ENCODE measurements at regions not wholly inside any gene's neighbourhood (a gene's known extent, or its start where the extent isn't known, plus 50 kb on each side); places are given as distances from the start of the nearest gene placed in this dataset.

DNA sequence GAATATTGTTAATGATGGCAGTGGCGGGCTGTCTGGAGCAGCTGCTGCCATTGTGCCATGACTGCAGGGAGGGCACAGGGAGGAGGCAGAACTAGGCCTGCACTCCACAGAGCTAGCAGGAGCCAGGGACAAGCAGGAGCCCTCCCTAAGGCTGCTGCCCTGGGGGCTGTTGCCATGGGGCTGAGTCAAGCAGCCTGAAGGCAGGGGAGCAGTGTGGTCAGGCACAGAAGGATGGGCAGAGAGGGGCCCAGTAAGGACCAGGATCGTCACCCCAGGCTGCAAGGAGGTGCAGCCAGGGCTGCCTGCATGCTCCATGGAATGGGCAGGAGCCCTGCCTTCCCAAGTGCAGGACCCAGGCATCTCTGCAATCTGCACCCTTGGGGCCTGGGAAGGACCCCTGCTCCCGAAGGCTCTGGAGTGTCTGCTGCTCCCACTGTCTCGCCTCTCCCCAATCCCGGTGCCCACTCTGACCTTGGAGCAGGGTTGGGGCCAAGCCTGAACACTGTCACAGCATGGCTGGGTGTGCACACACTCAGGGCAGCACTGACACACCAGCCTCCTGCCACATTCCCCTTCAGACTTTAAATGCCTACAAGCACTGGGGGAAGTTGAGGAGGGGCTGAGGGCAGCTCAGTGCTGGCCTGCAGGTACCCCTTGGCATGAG lies 98.3 kb upstream of the GALNTL6 start:
- 0% methylated on average over 5 of the region's 5 CpGs for WGBS (ENCODE audit: insufficient coverage, low coverage, missing lambda C conversion rate)
- ATAC-seq = no peak
- in situ Hi-C loops (cut with MboI) (no loop called here), intact Hi-C loops (cut with micrococcal nuclease) (no loop called here)
- Histone ChIP-seq H3K4me3 (no peak overlapping the region), H3K9ac (ENCODE audit: insufficient read depth in 1 of 2, low read depth in 2 of 2, low read length in 2 of 2) (no peak overlapping the region), H3K4me1 (replicated peaks in 1 of 2; ENCODE audit: control insufficient read depth in 2 of 2, insufficient read depth in 2 of 2, low read length in 2 of 2) (no peaks in the 10 kb centered on the region), H2AFZ (ENCODE audit: low read depth, low read length) (no peak overlapping the region), H3K9me1 (ENCODE audit: control insufficient read depth, insufficient read depth, low read length) (no peaks in the 10 kb centered on the region), H3K27me3 (ENCODE audit: control insufficient read depth in 2 of 2, insufficient read depth in 2 of 2, low read length in 2 of 2) (no peaks in the 10 kb centered on the region), H3K79me2 (ENCODE audit: control insufficient read depth, insufficient read depth, low read length) (no peaks in the 10 kb centered on the region), H3K36me3 (ENCODE audit: control insufficient read depth, insufficient read depth, low read length) (no peaks in the 10 kb centered on the region), H3K27ac (ENCODE audit: extremely low read depth, low read depth, low read length) (no peak overlapping the region), H4K20me1 (replicated peaks; ENCODE audit: control insufficient read depth, insufficient read depth, low read length) (no peaks in the 10 kb centered on the region), H3K4me2 (ENCODE audit: insufficient read depth, low read length) (no peak overlapping the region), H3K9me3 (replicated peaks; ENCODE audit: control insufficient read depth, insufficient read depth, low read depth, low read length) (no peaks in the 10 kb centered on the region)
- ChIA-PET POLR2A (no interaction called here), CTCF (ENCODE audit: low intra/inter-chr PET ratio) (no interaction called here)
- DNase-seq (ENCODE audit: extremely low read depth in 1 of 4, low spot score in 3 of 4) = no peak
- no TSS peak for BruUV-seq (replicated peaks)
- FAIRE-seq = no peak
- TF ChIP-seq SMC3 (conservative IDR thresholded peaks at IDR 0.05; ENCODE audit: insufficient read depth, low read depth, low read length) = no peak
- no peak for TF ChIP-seq TEAD4 (IDR thresholded peaks at IDR 0.05; ENCODE audit: low read length)
- TF ChIP-seq TEAD4 (CRISPR knock-in tag; IDR thresholded peaks at IDR 0.05; ENCODE audit: borderline replicate concordance) = no peak
- TF ChIP-seq ARID1B (IDR thresholded peaks at IDR 0.05) = no peak
- no peak for TF ChIP-seq BRCA1 (IDR thresholded peaks at IDR 0.05)
- TF ChIP-seq BRCA1 (CRISPR knock-in tag; IDR thresholded peaks at IDR 0.05) = no peak
- TF ChIP-seq ZZZ3 (IDR thresholded peaks at IDR 0.05) = no peak
- TF ChIP-seq ZFPM2 (CRISPR knock-in tag; IDR thresholded peaks at IDR 0.05) = no peak
- TF ChIP-seq PHF21A (IDR thresholded peaks at IDR 0.05; ENCODE audit: borderline replicate concordance, low read depth) = no peak
- no peak for TF ChIP-seq SRSF3 (IDR thresholded peaks at IDR 0.05; ENCODE audit: insufficient read depth, low read length)
- TF ChIP-seq ZNF444 (CRISPR knock-in tag; IDR thresholded peaks at IDR 0.05) = no peak
- TF ChIP-seq ATF7 (IDR thresholded peaks at IDR 0.05) = no peak
- no peak for TF ChIP-seq MAFF (IDR thresholded peaks at IDR 0.05; ENCODE audit: low read length)
- TF ChIP-seq MCM3 (IDR thresholded peaks at IDR 0.05) = no peak
- TF ChIP-seq NRF1 (conservative IDR thresholded peaks at IDR 0.05 in 1 of 2, IDR thresholded peaks at IDR 0.05 in 1 of 2) = no peak
- TF ChIP-seq, protein P1, sequence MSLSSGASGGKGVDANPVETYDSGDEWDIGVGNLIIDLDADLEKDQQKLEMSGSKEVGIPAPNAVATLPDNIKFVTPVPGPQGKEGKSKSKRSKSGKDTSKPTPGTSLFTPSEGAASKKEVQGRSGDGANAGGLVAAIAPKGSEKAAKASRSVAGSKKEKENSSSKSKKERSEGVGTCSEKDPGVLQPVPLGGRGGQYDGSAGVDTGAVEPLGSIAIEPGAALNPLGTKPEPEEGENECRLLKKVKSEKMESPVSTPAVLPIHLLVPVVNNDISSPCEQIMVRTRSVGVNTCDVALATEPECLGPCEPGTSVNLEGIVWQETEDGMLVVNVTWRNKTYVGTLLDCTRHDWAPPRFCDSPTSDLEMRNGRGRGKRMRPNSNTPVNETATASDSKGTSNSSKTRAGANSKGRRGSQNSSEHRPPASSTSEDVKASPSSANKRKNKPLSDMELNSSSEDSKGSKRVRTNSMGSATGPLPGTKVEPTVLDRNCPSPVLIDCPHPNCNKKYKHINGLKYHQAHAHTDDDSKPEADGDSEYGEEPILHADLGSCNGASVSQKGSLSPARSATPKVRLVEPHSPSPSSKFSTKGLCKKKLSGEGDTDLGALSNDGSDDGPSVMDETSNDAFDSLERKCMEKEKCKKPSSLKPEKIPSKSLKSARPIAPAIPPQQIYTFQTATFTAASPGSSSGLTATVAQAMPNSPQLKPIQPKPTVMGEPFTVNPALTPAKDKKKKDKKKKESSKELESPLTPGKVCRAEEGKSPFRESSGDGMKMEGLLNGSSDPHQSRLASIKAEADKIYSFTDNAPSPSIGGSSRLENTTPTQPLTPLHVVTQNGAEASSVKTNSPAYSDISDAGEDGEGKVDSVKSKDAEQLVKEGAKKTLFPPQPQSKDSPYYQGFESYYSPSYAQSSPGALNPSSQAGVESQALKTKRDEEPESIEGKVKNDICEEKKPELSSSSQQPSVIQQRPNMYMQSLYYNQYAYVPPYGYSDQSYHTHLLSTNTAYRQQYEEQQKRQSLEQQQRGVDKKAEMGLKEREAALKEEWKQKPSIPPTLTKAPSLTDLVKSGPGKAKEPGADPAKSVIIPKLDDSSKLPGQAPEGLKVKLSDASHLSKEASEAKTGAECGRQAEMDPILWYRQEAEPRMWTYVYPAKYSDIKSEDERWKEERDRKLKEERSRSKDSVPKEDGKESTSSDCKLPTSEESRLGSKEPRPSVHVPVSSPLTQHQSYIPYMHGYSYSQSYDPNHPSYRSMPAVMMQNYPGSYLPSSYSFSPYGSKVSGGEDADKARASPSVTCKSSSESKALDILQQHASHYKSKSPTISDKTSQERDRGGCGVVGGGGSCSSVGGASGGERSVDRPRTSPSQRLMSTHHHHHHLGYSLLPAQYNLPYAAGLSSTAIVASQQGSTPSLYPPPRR (CRISPR knock-in tag; IDR thresholded peaks at IDR 0.05; ENCODE audit: borderline replicate concordance) = no peak
- TF ChIP-seq FOXP4 (CRISPR knock-in tag; IDR thresholded peaks at IDR 0.05; ENCODE audit: borderline replicate concordance) = no peak

Measured in K562 (cell line).